Glutamatergic neuron (in vitro differentiated cells): ENCODE measurements at regions not wholly inside any gene's neighbourhood (a gene's known extent, or its start where the extent isn't known, plus 50 kb on each side); places are given as distances from the start of the nearest gene placed in this dataset.
"Not testable (repeated sequence)": the region's sequence is repeated elsewhere in the genome, so short reads cannot be mapped to it uniquely, and the experiment has no call there.

Experiments
- DNase-seq: peaks from one replicate; pipeline ENCODE4 v3.0.0; 2022
- H3K27ac Mint-ChIP-seq: one replicate; pipeline ENCODE4 v1.8.0; 2020; ENCODE audit warnings: mild to moderate bottlenecking, mixed read lengths, inconsistent platforms; ENCODE audit not compliant: unreplicated experiment
- H3K27me3 Mint-ChIP-seq: one replicate; pipeline ENCODE4 v1.8.0; 2020; ENCODE audit warnings: mild to moderate bottlenecking, moderate library complexity, mixed read lengths, inconsistent platforms; ENCODE audit not compliant: unreplicated experiment
- H3K36me3 Mint-ChIP-seq: one replicate; pipeline ENCODE4 v1.8.0; 2020; ENCODE audit warnings: mild to moderate bottlenecking, mixed read lengths, inconsistent platforms; ENCODE audit not compliant: unreplicated experiment
- H3K4me1 Mint-ChIP-seq: one replicate; pipeline ENCODE4 v1.8.0; 2020; ENCODE audit warnings: mild to moderate bottlenecking, low read depth, mixed read lengths, inconsistent platforms; ENCODE audit not compliant: unreplicated experiment
- H3K4me3 Mint-ChIP-seq: one replicate; pipeline ENCODE4 v1.8.0; 2020; ENCODE audit warnings: mild to moderate bottlenecking, mixed read lengths, inconsistent platforms; ENCODE audit not compliant: unreplicated experiment
- H3K9me3 Mint-ChIP-seq: one replicate; pipeline ENCODE4 v1.8.0; 2020; ENCODE audit warnings: mild to moderate bottlenecking, moderate library complexity, mixed read lengths, inconsistent platforms; ENCODE audit not compliant: unreplicated experiment
- TF ChIP-seq, protein P1 (sequence below): fragments of 200-600 bp; sonication (generic); IDR thresholded peaks from one replicate; pipeline ENCODE4 v1.5.0; 2021; ENCODE audit not compliant: partially characterized antibody, unreplicated experiment

DNA sequence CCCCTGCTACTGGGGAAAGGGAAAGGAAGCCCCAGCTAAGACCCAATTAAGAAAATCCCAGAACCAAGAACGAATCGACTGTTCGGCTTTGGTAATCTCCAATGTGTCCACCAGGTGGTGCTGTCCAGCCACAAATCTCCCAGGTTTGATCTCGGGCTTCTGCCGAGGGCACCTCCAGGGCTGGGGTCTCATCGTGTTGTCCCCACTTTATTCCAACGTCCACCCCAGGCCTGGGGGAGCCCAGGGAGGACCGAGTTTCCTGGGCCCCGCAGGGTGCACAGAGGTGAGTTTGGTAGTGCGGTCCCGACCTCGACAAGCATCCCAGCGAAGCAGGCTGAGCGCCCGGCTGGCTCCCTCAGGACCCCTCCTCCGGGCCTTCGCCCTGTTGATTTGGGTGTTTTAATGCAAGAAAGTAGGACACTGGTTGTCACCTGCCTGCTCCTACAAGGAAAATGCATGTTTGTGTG, 185.1 kb downstream of the GOLGA6L6 start:
- Mint-ChIP-seq H3K4me1 (no peaks in the 10 kb centered on the region), H3K4me3 (no peak overlapping the region), H3K27ac (no peak overlapping the region), H3K36me3 (peaks cover 5% of the 10 kb centered on the region), H3K9me3 (peaks cover 33% of the 10 kb centered on the region), H3K27me3 (peaks cover 17% of the 10 kb centered on the region)
- TF ChIP-seq, protein P1, sequence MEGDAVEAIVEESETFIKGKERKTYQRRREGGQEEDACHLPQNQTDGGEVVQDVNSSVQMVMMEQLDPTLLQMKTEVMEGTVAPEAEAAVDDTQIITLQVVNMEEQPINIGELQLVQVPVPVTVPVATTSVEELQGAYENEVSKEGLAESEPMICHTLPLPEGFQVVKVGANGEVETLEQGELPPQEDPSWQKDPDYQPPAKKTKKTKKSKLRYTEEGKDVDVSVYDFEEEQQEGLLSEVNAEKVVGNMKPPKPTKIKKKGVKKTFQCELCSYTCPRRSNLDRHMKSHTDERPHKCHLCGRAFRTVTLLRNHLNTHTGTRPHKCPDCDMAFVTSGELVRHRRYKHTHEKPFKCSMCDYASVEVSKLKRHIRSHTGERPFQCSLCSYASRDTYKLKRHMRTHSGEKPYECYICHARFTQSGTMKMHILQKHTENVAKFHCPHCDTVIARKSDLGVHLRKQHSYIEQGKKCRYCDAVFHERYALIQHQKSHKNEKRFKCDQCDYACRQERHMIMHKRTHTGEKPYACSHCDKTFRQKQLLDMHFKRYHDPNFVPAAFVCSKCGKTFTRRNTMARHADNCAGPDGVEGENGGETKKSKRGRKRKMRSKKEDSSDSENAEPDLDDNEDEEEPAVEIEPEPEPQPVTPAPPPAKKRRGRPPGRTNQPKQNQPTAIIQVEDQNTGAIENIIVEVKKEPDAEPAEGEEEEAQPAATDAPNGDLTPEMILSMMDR, result peak; percentile 74
- no peak for DNase-seq

DNA sequence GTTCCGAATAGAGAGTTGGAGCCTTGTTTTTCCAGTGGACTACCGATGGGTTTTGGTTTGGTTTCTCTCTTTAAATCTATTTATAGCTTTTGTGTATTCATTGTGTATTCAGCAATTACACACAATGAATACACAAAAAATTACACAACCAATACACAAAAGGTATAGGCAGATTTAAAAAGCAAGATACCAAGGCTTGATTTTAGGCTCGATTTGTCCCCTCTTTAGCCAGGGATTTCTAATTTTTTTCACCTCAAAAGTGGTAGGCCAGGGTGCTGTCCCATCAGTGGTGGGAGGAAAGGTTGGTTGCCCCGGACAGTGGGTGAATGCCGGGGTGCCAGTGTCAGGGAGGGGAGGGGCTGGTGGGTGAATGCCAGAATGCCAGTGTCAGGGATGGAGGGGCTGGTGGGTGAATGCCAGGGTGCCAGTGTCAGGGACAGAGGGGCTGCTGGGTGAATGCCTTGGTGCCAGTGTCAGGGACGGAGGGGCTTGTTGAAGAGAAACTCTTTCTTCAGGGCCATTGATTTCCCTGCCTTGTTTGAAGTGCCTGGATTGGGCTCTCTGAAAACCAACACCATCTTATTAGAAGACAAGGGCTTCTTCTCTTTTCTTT, 186.2 kb downstream of the GOLGA6L6 start:
- Mint-ChIP-seq H3K4me1 (no peaks in the 10 kb centered on the region), H3K27me3 (peaks cover 26% of the 10 kb centered on the region), H3K4me3 (no peak overlapping the region), H3K36me3 (peaks cover 9% of the 10 kb centered on the region), H3K9me3 (peaks cover 44% of the 10 kb centered on the region), H3K27ac (no peak overlapping the region)
- DNase-seq, result no peak
- TF ChIP-seq, protein P1, result no peak

DNA sequence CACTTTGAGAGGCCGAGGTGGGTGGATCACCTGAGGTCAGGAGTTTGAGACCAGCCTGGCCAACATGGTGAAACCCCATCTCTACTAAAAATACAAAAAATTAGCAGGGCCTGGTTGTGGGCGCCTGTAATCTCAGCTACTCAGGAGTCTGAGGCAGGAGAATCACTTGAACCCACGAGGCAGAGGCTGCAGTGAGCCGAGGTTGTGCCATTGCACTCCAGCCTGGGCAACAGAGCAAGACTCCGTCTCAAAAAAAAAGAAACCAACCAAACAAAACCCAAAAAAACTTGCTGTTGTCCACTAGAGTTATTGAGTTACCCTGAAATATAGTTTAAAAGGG, 186.7 kb downstream of the GOLGA6L6 start:
- not testable (repeated sequence) for H3K4me1 Mint-ChIP-seq, H3K4me3 Mint-ChIP-seq, H3K36me3 Mint-ChIP-seq, H3K27ac Mint-ChIP-seq, DNase-seq
- Mint-ChIP-seq H3K27me3 (peaks cover 31% of the 10 kb centered on the region), H3K9me3 (peaks cover 48% of the 10 kb centered on the region)

DNA sequence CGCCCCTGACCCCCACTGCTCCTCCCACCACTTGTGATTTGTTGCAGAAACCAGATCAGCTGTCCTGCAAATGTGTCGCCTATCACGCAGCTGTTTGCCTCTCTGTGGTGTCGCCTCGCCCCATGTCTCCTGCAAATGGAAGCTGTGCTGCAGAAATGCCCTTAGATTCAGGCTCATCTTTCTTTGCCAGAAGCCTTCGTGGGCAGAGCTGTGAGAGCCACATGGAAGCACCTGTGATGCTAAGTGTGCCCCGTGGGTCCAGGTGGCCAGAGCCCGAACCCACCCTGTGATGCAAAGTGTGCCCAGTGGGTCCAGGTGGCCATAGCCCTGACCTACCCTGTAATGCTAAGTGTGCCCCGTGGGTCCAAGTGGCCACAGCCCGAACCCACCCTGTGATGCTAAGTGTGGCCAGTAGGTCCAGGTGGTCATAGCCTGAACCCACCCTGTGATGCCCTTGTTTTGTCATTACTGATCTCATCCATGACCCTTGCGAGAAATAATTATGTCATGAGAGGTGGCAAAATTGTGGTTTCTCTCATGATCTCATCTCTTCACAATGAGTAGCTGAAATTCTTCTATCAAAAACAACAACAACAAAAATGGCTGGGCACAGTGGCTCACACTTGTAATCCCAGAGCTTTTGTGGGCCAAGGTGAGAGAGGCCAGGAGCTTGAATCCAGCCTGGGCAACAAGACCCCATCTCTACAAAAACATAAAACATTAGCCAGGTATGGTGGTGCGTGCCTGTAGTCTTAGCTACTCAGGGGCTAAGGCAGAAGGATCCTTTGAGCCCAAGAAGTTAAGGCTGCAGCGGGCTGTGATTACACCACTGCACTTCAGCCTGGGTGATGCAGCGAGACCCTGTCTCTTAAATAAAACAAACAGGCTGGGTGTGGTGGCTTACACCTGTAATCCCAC, 187.4 kb downstream of the GOLGA6L6 start:
- Mint-ChIP-seq H3K4me3 (no peak overlapping the region), H3K4me1 (no peaks in the 10 kb centered on the region), H3K9me3 (peaks cover 50% of the 10 kb centered on the region), H3K27ac (no peak overlapping the region), H3K36me3 (peaks cover 9% of the 10 kb centered on the region), H3K27me3 (peaks cover 34% of the 10 kb centered on the region)
- DNase-seq, result no peak
- TF ChIP-seq, protein P1, result no peak

DNA sequence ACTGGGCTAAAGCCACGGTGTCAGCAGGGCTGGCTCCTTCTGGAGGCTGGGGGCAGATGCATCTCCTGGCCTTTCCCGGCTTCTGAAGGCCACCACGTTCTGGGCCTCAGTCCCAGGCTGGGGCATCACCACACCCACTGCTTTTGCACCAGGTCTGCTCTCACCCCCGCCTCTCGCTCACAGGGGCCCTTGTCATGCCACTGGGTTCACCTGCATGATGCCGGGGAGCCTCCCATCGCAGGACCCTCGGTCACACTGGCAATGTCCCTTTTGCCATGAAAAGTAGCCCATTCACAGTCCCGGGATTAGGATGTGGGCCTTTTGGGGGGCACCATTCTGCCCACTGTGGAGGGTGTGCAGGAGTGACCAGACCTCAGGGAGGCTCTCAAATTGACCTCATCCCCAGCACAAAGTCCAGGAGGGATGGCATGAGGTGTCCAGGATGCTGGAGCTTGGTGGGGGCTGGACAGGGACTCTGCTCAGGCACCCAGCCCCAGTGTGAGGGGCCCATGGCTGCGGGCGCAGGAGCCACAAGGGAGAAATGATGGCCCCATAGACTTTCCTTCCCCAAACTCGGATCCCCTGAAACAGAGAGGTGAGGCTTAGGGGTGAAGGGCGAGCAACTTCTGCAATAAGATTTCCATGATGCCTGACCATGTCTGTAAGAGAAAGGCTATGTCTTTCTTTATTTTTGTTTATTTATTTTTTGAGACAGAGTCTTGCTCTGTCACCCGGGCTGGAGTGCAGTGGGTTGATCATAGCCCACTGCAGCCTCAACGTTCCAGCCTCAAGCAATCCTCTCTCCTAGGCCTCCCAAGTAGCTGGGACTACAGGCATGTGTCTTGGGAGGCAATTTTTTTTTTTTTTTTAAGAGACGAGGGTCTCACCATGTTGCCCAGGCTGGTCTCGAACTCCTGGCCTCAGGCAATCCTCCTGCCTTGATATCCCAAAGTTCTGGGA, 189.1 kb downstream of the GOLGA6L6 start:
- Mint-ChIP-seq H3K4me1 (no peaks in the 10 kb centered on the region), H3K9me3 (peaks cover 48% of the 10 kb centered on the region), H3K27me3 (peaks cover 34% of the 10 kb centered on the region), H3K4me3 (no peak overlapping the region), H3K27ac (no peak overlapping the region), H3K36me3 (peaks cover 9% of the 10 kb centered on the region)
- TF ChIP-seq, protein P1, result no peak
- DNase-seq, result no peak
